Hepatocyte (in vitro differentiated cells): ENCODE measurements at regions not wholly inside any gene's neighbourhood (a gene's known extent, or its start where the extent isn't known, plus 50 kb on each side); places are given as distances from the start of the nearest gene placed in this dataset.

Source experiments
- EZH2 ChIP-seq: fragments of 200-600 bp; sonication (generic); IDR thresholded peaks from 2 replicates; pipeline ENCODE4 v1.6.1; 2016; ENCODE audit warnings: antibody characterized with exemption, mild to moderate bottlenecking, borderline replicate concordance
- EZH2phosphoT487 ChIP-seq: fragments of 200-600 bp; sonication (generic); IDR thresholded peaks from one replicate; pipeline ENCODE4 v1.6.1; 2018; ENCODE audit warnings: antibody characterized with exemption, mild to moderate bottlenecking, low read depth, moderate library complexity; ENCODE audit not compliant: unreplicated experiment, severe bottlenecking
- TF ChIP-seq, protein P1 (sequence below): fragments of 200-600 bp; sonication (generic); IDR thresholded peaks from 2 replicates; pipeline ENCODE4 v1.5.1; 2016; ENCODE audit warnings: antibody characterized with exemption, mild to moderate bottlenecking; ENCODE audit not compliant: poor library complexity

DNA sequence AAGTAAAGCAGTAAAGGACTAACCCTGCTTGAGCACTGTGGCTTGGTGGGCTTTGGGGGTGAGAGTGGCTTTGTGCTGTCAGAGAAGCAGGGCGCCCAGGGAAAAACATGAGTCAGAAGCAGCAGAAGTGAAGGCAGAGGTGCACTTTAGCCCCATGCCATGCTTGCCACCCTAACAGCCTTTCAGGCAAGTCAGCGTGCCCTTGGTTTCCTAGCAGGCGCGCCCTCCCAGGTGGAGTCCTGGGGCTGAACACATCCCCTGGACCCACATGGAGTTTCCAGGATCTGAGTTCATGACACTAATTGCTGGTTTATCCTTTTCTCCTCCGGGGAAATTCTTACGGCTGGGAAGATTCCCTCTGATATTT is 106.6 kb downstream of the TLR5 start:
- TF ChIP-seq, protein P1, sequence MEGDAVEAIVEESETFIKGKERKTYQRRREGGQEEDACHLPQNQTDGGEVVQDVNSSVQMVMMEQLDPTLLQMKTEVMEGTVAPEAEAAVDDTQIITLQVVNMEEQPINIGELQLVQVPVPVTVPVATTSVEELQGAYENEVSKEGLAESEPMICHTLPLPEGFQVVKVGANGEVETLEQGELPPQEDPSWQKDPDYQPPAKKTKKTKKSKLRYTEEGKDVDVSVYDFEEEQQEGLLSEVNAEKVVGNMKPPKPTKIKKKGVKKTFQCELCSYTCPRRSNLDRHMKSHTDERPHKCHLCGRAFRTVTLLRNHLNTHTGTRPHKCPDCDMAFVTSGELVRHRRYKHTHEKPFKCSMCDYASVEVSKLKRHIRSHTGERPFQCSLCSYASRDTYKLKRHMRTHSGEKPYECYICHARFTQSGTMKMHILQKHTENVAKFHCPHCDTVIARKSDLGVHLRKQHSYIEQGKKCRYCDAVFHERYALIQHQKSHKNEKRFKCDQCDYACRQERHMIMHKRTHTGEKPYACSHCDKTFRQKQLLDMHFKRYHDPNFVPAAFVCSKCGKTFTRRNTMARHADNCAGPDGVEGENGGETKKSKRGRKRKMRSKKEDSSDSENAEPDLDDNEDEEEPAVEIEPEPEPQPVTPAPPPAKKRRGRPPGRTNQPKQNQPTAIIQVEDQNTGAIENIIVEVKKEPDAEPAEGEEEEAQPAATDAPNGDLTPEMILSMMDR, result no peak
- TF ChIP-seq EZH2 (no peak), EZH2phosphoT487 (no peak)
